KMS-11 (cell line): ENCODE measurements at regions not wholly inside any gene's neighbourhood (a gene's known extent, or its start where the extent isn't known, plus 50 kb on each side); places are given as distances from the start of the nearest gene placed in this dataset.

Source experiments
- H2AFZ ChIP-seq: fragments of 200-600 bp; sonication (generic); 2 replicates; pipeline ENCODE4 v1.6.1; 2016; ENCODE audit warnings: antibody characterized with exemption, mixed run types, low read depth
- H3K27ac ChIP-seq: fragments of 200-600 bp; sonication (generic); 2 replicates; pipeline ENCODE4 v1.6.1; 2016; ENCODE audit warnings: mild to moderate bottlenecking, mixed run types
- H3K27me3 ChIP-seq: fragments of 200-600 bp; sonication (generic); 2 replicates; pipeline ENCODE4 v1.6.1; 2017; ENCODE audit warnings: mild to moderate bottlenecking, low read depth, mixed run types, moderate library complexity; ENCODE audit not compliant: insufficient read depth
- H3K36me3 ChIP-seq: fragments of 200-600 bp; sonication (generic); 2 replicates; pipeline ENCODE4 v1.6.1; 2017; ENCODE audit warnings: mild to moderate bottlenecking, mixed run types; ENCODE audit not compliant: insufficient read depth
- H3K4me1 ChIP-seq: fragments of 200-600 bp; sonication (generic); 2 replicates; pipeline ENCODE4 v1.6.1; 2016; ENCODE audit warnings: mild to moderate bottlenecking, low read depth, mixed run types; ENCODE audit not compliant: poor library complexity, severe bottlenecking
- H3K4me2 ChIP-seq: fragments of 200-600 bp; sonication (generic); 2 replicates; pipeline ENCODE4 v1.7.0; 2016; ENCODE audit warnings: mild to moderate bottlenecking, mixed run types
- H3K4me3 ChIP-seq: fragments of 200-600 bp; sonication (generic); IDR thresholded peaks from 2 replicates; pipeline ENCODE4 v1.6.1; 2017; ENCODE audit warnings: low read depth, low read length, mixed read lengths; ENCODE audit not compliant: insufficient read depth
- H3K79me2 ChIP-seq: fragments of 200-600 bp; sonication (generic); 2 replicates; pipeline ENCODE4 v1.6.1; 2016; ENCODE audit warnings: low read depth, mixed run types; ENCODE audit not compliant: insufficient read depth
- H3K9ac ChIP-seq: fragments of 200-600 bp; sonication (generic); 2 replicates; pipeline ENCODE4 v1.6.1; 2016; ENCODE audit warnings: mild to moderate bottlenecking, mixed run types
- H4K20me1 ChIP-seq: fragments of 200-600 bp; sonication (generic); 2 replicates; pipeline ENCODE4 v1.6.1; 2016; ENCODE audit warnings: mild to moderate bottlenecking, mixed run types; ENCODE audit not compliant: insufficient read depth
- CTCF ChIP-seq: fragments of 200-600 bp; sonication (generic); conservative IDR thresholded peaks from 2 replicates; pipeline ENCODE4 v1.6.1; 2017; ENCODE audit warnings: low read depth, mild to moderate bottlenecking, antibody characterized with exemption, low read length, moderate library complexity, mixed read lengths

- Histone ChIP-seq H3K9ac (no peak overlapping the region), H2AFZ (no peak overlapping the region), H3K27me3 (no peaks in the 10 kb centered on the region), H3K4me2 (no peak overlapping the region), H3K79me2 (no peaks in the 10 kb centered on the region), H3K4me1 (no peaks in the 10 kb centered on the region), H3K27ac (no peak overlapping the region), H4K20me1 (no peaks in the 10 kb centered on the region), H3K4me3 (no peak overlapping the region), H3K36me3 (no peaks in the 10 kb centered on the region)
- no peak for TF ChIP-seq CTCF
These were observed 428.7 kb downstream of the PLA2G4A start for GRCh38 chr1:187257476-187257875.

GRCh38 chr1:187261637-187262036, 432.9 kb downstream of the PLA2G4A start:
- H4K20me1 ChIP-seq: no peaks in the 10 kb centered on the region
- no peak overlapping the region for H3K4me3 ChIP-seq
- H2AFZ ChIP-seq: no peak overlapping the region
- H3K4me2 ChIP-seq: no peak overlapping the region
- no peak overlapping the region for H3K9ac ChIP-seq
- no peaks in the 10 kb centered on the region for H3K27me3 ChIP-seq
- H3K27ac ChIP-seq: no peak overlapping the region
- H3K36me3 ChIP-seq: no peaks in the 10 kb centered on the region
- no peak for TF ChIP-seq CTCF
- no peaks in the 10 kb centered on the region for H3K4me1 ChIP-seq
- H3K79me2 ChIP-seq: no peaks in the 10 kb centered on the region

- no peaks in the 10 kb centered on the region for H3K36me3 ChIP-seq
- no peak for TF ChIP-seq CTCF
- no peak overlapping the region for H3K4me2 ChIP-seq
- no peaks in the 10 kb centered on the region for H3K4me1 ChIP-seq
- no peak overlapping the region for H3K9ac ChIP-seq
- H3K27me3 ChIP-seq: no peaks in the 10 kb centered on the region
- H3K27ac ChIP-seq: no peak overlapping the region
- no peaks in the 10 kb centered on the region for H3K79me2 ChIP-seq
- H3K4me3 ChIP-seq: no peak overlapping the region
- no peaks in the 10 kb centered on the region for H4K20me1 ChIP-seq
- H2AFZ ChIP-seq: no peak overlapping the region
These were observed 434.0 kb downstream of the PLA2G4A start for GRCh38 chr1:187262731-187263130.

GRCh38 chr1:187264995-187265602, 436.4 kb downstream of the PLA2G4A start:
- Histone ChIP-seq H4K20me1 (no peaks in the 10 kb centered on the region), H3K36me3 (no peaks in the 10 kb centered on the region), H3K27me3 (no peaks in the 10 kb centered on the region), H3K79me2 (no peaks in the 10 kb centered on the region), H3K4me1 (no peaks in the 10 kb centered on the region), H3K4me3 (no peak overlapping the region), H2AFZ (no peak overlapping the region), H3K9ac (no peak overlapping the region), H3K4me2 (no peak overlapping the region), H3K27ac (no peak overlapping the region)
- peak; percentile 73 for TF ChIP-seq CTCF
